Gastroesophageal sphincter (tissue), 3 donors: ENCODE measurements at regions not wholly inside any gene's neighbourhood (a gene's known extent, or its start where the extent isn't known, plus 50 kb on each side); places are given as distances from the start of the nearest gene placed in this dataset.

Experiments used
- POLR2A ChIP-seq, 2 donors: fragments of 450-650 bp; IDR thresholded peaks; one replicate each; pipeline ENCODE4 v1.6.1; 2017; ENCODE audit warnings: antibody characterized with exemption in 2 of 2, mild to moderate bottlenecking in 2 of 2, moderate library complexity in 1 of 2
- TF ChIP-seq, protein P1 (sequence below), 4 experiments: fragments of 200-600 bp in 2 of 4; fragments of 450-650 bp in 2 of 4; sonication (generic) in 1 of 4; IDR thresholded peaks; one replicate each; pipeline ENCODE4 v1.5.1; 2017 to 2019; ENCODE audit warnings: antibody characterized with exemption in 4 of 4, mild to moderate bottlenecking in 2 of 4, moderate library complexity in 2 of 4

DNA sequence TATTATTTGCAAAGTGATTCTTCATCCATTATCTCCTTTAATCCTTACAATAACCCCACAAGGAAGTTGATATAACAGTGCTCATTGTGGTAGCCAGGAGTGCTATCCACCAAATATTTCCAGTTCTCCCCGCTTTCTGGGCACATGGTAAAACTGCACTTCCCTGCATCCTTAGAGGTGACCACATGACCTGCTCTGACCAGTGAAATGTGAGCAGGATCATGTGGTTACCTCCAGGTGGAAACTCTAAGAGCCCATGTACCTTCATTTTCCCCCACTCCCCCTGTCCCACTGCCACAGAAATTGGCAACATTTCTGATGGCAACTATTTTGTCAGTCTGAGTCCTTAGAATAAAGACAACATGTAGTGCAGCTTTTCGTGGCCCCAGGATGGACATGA is 89.7 kb downstream of the MRPL46 start:
- TF ChIP-seq, protein P1, sequence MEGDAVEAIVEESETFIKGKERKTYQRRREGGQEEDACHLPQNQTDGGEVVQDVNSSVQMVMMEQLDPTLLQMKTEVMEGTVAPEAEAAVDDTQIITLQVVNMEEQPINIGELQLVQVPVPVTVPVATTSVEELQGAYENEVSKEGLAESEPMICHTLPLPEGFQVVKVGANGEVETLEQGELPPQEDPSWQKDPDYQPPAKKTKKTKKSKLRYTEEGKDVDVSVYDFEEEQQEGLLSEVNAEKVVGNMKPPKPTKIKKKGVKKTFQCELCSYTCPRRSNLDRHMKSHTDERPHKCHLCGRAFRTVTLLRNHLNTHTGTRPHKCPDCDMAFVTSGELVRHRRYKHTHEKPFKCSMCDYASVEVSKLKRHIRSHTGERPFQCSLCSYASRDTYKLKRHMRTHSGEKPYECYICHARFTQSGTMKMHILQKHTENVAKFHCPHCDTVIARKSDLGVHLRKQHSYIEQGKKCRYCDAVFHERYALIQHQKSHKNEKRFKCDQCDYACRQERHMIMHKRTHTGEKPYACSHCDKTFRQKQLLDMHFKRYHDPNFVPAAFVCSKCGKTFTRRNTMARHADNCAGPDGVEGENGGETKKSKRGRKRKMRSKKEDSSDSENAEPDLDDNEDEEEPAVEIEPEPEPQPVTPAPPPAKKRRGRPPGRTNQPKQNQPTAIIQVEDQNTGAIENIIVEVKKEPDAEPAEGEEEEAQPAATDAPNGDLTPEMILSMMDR (IDR thresholded peaks at IDR 0.05): no peak
- TF ChIP-seq POLR2A (IDR thresholded peaks at IDR 0.05): no peak
